Activated CD4-positive, CD25-positive, alpha-beta regulatory T cell (primary cell): ENCODE measurements at regions not wholly inside any gene's neighbourhood (a gene's known extent, or its start where the extent isn't known, plus 50 kb on each side); places are given as distances from the start of the nearest gene placed in this dataset.
A peak's percentile ranks its signal among the peaks of the same experiment; 100 is the strongest.

Experiments used
- DNase-seq, 4 experiments: peaks; one replicate each; lab custom pipeline; 2025; lab: John Stamatoyannopoulos, UW

DNA sequence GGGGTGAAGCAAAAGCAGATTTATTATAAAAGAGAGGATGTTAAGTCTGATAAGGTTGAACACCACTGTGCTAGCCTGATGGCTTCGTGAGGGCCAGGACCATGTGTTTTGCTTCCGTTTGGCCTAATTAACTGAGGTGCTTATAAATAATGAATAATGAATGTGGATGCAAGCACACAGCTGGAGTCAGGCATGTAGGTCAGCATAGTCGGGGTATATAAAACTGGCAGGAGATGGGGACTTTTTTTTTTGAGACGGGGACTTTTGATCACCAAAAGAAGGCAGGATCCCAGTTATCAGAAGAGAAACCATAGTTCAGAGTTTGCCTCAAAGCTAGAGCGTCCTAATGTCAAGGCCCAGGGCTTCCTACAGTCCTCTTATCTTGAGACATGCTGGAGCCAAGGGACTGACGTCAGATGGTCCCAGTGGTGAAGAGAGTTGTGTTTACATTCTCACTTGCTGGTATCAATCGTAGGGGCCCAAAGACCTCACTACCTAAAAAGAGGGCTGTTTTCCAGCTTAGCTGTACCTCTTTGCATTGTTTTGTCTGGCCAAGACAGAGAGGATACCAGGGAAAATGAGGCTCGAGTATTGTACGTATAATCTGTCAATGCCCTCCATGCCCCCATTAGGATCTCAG, 50.4 kb downstream of the RTL9 start:
- no peak for DNase-seq

DNA sequence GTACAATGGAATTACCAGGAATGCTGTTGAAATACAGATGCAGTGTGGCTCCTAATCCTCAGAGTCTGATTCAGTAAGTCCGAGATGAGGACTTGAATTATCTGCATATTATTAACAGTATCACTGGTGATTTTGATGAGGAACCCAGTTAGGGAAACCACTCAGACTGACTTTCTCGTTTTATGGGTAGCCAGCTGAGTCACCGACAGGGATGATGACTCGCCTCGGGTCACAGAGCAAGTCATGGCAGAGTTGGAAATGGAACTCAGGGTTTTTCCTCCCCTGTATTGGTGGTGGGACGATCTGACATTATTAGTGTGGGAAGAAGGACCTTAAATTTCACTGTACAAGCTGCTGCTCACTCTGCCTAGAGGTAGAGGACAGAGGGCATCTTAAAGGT, 51.3 kb downstream of the RTL9 start:
- no peak for DNase-seq

DNA sequence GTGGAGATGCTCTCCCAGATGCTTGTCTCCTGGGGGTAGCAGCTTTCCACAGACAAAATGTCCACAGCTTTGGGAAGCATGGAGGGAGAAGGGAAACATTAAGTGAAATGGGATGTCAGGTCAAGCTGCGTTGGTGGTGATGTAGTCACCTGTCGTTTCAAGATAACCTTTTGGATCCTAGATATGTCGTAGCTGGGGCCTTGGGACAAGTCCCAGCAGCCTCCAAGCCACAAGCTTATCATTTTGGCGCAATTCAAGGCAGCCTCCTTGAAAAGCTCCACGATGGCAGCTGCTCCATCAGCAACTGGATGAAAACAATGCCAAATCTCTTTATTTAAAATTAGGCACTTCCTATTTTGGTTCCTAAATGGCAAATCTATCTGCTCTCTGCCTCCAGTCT, 52.0 kb downstream of the RTL9 start:
- no peak for DNase-seq

DNA sequence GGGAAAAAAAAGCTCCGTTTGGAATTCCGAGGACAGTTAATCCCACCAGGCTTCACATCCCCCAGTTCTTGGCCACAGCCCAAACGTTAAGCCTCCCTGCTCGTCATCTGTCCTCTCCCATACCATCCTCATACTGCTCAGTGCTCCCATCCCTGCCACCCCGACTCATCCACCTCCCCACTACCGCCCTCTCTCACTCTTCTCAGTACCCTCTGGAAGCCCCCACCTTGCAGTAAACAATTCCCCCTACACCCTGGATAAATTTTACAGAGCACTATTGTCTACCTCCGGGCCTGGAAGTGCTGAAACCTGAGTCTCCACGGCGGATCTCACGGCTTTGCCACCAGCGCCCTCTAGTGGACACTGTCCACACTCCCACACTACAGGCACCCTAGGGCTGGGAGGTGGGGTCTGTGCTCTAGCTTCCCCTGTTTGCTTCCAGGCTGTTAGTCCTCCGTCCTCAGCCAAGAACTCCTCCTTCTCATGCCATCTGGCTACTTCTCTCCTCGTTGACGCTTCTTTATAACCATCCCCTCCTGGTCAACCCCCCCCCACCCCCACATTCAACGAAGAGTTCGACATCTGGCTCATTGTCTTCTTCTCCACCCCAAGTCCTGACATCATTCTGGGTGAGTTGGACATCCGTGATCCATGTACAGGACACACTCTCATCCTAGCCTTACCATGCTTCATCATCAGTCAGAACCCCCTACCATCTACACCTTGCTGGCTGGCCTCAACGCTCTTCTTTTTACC, 54.5 kb downstream of the RTL9 start:
- DNase-seq, result peak; percentile 31 to 55 (median 39)

DNA sequence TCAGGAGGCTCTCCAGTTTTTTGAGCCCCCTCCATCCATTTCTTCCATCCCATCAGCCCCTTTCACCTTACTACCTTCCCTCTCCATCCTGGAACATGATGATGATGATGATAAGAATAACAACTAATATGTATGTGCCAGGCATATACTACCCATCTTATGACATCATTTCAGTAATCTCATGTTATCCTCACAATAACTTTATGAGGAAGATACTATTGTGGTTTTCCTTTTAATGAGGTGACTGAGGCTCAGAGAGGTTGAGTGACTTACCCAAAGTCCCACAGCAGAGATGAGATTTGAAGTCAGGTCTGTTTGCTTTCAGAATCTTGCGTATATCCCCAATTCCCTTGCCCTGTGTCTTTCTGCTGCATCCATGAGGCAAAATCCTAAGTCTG, 55.1 kb downstream of the RTL9 start:
- no peak for DNase-seq

DNA sequence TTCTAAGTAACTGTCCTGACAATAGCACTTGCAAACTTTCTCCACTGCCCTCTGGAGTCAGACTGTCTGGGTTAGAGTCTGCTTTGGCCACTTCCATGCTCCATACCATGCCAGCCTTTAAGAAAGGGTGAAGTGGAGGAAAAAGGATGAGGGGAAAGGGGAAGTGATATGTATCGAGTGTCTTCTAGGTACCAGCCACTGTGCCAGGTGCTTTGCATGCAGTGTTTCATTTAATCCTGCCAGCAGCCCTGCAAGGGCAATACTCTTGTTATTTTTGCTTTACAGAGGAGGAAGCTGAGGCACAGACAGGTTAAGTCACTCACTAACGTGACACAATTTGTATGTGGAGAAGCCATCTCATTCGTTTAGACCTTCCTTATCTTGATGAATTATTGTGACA, 55.6 kb downstream of the RTL9 start:
- no peak for DNase-seq

DNA sequence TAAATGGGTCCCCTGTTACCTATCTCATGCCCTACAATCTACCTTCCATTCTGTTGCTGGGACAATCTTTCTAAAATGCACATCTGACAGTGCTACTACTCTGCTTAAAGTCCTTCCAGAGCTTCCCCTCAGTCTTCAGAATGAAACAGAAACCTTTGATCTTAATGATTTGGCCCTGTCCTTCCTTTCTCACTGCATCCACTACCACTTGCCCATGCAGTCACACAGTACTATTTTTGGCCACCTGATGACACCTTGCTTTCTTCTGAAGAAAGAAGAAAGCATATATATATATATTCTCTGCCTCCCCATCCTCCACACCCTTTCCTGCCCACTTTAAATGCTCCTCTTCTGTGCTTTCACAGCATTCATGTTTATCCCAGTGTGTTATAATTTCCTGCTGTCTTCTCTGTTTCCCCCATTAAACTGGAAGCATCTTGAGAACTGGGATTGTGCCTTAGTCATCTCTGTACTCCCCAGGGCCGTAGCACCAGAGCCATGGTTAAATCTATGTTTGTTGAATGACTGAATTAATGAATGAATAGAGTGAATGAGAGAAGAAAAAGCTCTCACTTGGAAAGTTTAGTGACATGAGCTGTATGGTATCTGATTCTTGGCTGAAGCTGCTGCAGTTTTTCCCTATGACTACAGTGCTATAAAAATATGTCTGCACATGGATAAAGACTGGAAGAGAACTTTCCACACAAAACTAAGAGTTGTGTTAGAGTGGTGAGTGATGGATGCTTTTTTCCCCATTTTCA, 56.2 kb downstream of the RTL9 start:
- DNase-seq, result no peak

DNA sequence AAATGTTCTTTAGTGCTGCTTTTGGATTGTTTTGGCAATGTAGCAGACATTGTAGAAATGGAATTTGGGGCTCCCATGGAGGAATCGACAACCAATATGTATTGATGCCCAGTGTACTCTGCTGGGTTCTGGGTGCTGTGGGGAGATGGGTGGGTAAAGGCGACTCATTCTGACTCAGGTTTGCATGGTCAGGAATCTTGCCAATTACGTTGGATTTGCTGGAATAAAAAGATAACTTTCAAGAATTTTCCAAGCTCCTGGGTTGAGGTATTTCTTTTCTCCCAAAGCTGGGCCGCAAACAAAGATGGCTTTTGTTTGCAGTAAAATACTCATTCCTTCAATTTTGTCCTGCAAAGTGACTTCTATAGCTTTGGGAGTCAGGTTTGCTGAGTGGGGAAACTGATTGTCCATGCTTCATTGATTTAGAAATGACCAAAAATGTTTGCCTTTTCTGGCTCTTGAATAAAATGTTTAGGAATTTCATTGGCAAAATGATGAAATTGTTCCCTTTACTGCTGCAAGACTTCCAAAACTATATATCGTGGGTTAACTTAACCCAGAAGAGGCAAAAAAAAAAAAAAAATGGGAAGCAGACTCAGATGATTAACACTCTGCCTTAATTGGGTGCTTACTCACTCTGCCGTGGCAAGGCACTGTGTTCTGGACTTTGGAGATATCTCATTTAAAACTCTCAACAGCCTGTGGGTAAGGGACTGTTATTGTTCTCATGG, 57.0 kb downstream of the RTL9 start:
- no peak for DNase-seq

DNA sequence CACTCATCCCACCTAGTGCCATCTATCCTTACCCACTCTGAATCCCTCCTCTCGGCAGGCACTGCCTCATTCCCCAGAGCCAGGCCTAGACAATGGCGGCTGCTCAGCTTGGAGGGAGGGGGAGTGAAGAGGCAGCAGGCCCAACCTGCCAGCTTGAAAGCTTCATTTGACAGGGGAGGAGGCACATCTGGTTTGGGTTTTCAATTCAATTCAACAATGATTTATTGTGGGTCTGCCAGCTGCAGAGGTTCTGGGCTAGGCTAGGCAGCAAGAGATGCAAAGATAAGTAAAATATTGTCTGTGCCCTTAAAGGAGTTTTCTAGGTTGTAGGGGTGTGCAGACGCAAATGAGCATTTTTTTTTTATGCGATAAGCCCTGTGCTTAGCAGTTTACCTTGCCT, 58.5 kb downstream of the RTL9 start:
- DNase-seq, result no peak

DNA sequence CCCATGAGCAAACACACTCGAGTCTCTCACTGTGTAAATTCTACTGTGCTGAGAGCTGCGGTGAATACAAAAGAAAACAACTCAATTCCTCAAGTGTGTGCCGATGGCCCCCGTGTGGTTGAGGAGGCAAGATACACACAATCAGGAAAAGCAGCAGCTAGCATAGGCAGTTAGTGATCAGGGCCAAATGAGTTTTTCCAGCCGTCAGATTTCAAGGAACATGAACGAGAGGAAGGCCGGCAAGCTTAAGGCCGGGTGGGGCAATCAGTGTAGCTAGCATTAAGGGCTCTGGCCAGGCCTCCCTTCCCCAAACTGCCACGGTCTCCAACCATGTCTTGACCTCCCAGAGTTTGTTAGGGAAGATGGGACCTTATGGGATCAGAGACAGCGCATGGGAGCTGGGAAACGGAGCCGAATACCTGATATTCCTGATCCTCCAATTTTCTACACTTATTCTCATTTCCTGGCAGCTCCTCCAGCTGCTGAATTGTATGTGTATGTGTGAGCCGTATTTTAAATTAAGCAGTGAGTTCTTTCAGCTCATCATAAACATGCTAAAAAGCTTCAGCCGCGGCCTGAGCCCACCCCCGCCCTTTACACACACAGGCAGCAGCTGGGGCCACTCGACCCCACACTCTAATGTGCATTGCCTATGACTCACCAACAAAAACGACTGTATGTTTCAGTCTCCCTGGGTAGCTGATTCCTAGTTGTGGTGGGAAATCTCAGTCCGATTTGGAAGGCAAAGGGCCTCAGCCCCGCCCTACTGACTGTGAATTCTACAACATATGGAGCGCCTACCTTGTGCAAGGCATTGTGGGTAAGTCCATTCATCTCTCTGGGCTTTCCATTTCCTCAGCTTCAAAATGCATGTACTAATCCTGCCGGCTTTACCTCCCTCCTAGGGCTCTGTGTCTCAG, 59.9 kb downstream of the RTL9 start:
- no peak for DNase-seq

DNA sequence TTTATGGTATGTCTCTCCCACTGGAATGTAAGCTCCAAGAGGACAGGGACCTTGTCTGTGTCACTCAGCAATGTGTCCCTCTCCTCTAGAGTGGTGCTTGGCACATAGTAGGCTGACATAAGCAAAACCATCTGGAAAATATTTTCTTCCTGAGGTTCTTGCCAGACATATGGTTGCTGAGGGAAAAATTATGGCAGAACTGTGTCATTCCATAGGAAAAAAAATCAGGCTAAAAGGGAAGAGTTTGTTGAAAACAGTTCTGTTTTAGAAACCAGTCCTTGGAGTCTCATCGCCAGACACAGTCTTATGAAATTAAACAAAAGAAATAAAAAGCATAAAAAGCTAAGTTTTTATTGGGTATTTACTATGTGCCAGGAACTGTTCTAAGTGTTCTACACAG, 60.9 kb downstream of the RTL9 start:
- no peak for DNase-seq

DNA sequence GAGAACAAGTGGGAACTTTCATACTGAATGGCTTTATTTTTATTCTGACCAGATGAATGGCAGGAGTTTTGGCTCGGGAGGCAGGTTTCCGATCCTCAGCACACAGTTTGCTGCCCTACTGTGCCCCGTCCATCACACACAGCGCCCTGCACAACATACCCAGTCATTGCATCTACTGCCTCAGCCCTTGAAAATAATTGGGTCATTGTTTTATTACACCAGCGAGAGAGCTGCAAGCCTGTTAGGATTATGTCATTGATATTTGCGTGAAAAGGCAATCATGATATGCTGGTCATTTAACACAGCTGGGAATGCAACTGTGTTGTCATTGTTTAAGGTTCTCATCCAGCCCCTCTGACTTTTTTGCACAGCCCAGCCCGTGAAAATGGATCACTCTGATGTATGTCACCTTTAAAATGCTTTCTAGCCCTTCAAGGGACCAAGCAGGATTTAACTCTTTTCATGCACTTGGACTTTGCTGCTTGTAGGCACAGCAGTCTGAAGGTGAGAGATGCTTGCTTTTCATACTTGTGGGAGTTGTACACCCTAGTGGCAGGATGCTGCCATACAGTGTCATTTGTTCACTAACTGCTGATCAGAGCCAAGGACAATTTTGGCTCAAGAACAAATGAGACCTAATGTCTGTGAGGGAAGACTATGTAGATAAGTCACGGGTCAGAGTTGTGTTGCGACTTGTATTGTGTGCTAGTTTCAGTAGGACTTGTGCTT, 62.3 kb downstream of the RTL9 start:
- DNase-seq, result no peak

DNA sequence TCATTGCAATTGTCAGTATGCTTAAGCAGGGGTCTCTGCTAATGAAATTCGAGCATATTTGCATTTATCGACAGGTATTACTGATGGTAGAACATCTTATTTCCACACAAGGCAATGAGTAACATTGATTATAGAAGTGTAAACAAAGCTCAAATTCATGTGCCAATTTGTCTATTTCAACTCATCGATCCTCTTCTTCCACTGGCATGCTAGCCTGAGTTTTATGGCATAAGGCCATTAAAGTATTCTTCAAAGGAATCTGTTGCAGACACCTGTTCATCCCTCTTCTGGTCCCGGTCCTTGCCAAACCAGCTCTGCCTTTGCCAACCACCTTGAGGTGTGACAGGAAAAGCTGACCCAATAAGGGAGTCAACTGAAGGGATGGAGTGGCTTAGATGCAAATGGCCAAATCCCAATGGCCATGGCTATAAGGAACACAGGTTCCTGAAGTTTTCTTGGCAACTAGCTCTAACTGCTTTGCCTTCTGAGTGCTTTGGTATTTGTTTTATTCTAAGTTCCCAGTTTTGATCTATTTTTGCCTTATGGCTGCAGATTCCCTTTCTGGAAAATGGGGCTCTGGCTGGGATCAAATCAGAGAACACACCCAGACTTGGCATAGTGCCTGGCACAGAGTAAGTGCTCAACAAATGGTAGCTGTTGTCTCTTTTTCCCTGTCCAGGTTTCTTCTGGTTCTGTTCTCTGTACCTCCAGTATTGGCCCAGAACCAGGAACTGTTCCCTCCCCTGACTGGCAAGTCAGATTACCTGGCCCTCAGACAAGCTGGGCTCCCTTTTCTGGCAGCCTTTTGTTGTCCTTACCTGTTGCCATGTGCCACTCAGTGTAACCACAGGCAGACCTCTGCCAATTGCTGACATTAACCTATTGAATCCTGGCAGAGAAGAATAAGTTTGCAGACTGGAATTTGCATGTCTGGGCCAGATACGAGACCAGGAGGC, 63.1 kb downstream of the RTL9 start:
- no peak for DNase-seq

DNA sequence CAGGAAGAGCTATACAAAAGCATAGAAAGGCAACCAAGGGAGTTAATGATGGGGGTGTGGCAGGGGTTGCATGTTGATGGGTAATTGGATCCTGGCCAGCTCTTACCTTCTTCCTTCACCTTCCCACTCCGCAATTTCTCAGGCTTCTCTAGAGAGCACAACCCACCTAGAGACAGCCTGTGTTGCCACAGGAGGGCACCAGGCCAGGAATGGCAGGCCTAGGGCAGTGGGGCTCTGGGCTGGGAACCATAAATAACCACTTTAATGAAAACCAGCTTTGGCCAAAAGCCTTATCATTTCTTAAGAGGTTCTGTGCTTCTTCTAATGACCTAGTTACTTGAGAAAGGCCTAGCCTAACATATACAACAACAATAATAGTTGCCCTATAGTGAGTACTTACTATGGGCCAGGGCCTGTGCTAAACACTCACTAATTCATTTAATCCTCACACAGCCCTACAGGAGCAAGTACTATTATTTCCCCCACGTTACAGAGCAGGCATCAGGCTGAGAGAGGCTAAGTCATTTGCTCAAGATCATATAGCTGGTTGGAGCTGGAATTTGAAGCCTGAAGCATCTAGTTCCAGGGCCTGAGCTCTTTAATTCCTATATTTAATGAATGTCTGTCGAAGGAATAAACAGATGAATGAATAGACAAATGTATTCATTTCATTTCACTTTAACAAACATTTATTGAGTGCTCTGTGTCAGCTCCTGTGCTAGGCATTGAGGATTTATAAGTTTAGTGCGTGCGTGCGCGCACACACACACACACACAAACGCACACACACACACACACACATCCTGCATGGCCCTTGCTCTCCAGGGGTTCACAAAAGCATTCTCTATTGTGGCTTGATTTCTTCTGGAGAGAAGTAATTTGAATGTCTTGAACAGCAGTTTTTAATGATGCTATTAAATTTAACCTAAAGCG, 66.8 kb downstream of the RTL9 start:
- DNase-seq, result no peak

DNA sequence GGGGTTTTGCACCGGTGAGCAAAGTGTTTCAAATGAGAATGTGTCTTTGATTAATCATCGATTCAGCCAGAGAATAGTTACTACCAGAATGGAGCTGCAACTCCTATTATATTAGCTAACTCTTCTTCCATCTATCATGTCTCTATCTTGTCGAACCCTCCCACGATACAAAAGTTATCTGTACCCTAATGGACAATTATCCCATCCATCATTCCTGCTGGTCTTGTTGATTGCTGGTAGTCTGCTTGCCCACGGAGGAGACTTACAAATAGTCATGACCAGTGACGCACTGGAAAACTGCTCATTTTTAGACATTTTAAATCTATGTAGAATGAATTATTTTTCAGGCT, 67.5 kb downstream of the RTL9 start:
- DNase-seq, result no peak

DNA sequence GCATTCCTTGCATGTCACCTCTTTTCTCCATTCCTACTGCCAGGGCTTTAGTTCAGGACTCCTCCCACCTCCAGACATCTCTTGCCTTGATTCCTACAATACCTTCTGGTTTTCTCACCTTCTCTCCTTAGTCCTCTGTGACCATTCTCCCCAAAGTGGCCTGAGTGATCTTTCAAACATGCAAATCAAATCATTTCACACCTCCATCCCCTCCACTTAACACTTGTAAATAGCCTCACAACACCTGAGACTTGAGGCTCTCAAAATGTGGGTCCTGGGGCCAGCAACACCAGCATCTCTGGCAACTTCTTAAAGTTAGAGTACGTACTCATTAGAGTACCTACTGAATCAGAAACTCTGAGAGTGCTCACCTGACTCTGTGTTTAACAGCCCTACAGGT, 68.4 kb downstream of the RTL9 start:
- no peak for DNase-seq

DNA sequence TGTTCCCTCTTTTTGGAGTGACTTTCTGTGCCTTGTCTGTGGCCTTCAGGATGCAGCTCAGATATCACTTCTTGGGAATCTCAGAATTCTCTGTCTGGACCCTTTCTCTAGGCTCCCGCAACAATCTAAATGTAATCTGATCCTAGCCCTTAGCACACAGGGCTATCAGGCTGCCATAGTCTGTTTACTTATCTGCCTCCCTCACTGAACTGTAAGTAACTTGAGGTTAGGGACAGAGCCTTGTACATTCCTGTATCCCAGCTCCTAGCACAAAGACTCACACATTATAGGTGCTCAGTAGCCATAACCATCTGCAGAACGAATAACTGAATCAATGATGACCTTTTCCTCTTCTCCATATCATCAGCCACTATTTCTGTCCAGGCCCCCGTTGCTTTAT, 69.5 kb downstream of the RTL9 start:
- no peak for DNase-seq

DNA sequence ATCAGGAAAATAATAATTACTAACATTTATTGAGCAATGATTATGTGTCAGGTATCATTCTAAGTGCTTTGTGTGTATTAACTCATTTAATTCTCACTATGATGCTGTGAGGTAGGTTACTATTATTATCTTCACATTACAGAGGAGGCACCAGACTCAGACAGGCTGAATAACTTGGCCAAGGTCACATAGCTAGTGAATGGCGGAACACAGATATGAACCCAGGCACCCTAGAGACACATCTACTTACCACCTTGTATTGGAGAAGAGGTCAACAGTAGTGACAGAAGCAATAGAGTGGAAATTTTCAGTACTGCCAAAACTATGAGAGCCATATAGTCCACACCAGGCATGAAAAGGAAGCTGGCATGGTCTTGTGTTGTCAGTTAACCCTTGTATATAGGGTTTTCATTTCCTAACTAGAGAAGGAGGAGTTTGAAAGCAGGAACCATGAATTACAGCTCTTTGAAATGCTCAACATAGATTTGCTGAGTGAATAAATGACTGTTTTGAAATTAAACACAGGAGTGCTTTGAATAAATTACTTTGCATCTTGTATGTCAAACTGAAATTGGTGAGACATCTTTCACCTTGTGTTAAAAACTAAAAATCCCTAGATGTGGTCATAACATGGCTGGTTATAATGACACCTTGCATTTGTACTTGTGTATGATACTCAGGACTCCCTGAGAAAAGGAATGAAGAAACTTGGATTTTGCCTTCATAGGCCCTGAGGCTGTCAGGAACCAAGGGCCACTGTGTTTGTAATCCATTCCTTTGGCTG, 71.8 kb downstream of the RTL9 start:
- no peak for DNase-seq
